H1 (cell line): ENCODE measurements at regions not wholly inside any gene's neighbourhood (a gene's known extent, or its start where the extent isn't known, plus 50 kb on each side); places are given as distances from the start of the nearest gene placed in this dataset.

ENCODE experiments used
- CTCF ChIA-PET: fragments of 300-600 bp; sonication (Branson Sonifier 250); formaldehyde crosslinking; loops from one replicate; lab custom pipeline; 2021; ENCODE audit not compliant: partially characterized antibody; lab: Charles Lee
- POLR2A ChIA-PET: fragments of 300-600 bp; sonication (Branson Sonifier 250); formaldehyde crosslinking; loops from one replicate; lab custom pipeline; 2021; ENCODE audit warnings: inconsistent platforms; ENCODE audit not compliant: partially characterized antibody; lab: Charles Lee
- DNase-seq, 2 experiments: peaks; one replicate each; pipeline versions ENCODE4 v3.0.0 to v3.0.0-alpha.2; 2010 to 2022; ENCODE audit warnings: low spot score in 2 of 2, low read depth in 1 of 2, mixed read lengths in 1 of 2
- FAIRE-seq: peaks from 2 replicates; lab custom pipeline; 2011; peaks lifted over from hg19 to GRCh38; lab: Jason Lieb, UNC
- H2AFZ ChIP-seq: 2 replicates; pipeline ENCODE4 v1.8.1; 2012; ENCODE audit warnings: low read length, inconsistent platforms
- H2AK5ac ChIP-seq: 2 replicates; pipeline ENCODE4 v1.6.1; 2013; ENCODE audit warnings: low read depth, low read length
- H2BK120ac ChIP-seq: replicated peaks from 2 replicates; pipeline ENCODE3; 2013; ENCODE audit warnings: low read depth, low read length, inconsistent platforms
- H2BK12ac ChIP-seq: 2 replicates; pipeline ENCODE4 v1.6.1; 2013; ENCODE audit warnings: low read depth, low read length
- H2BK15ac ChIP-seq: 2 replicates; pipeline ENCODE4 v1.6.1; 2013; ENCODE audit warnings: low read length
- H2BK20ac ChIP-seq: 2 replicates; pipeline ENCODE4 v1.6.1; 2013; ENCODE audit warnings: low read length
- H2BK5ac ChIP-seq: 2 replicates; pipeline ENCODE4 v1.6.1; 2013; ENCODE audit warnings: low read depth, low read length
- H3K14ac ChIP-seq: 2 replicates; pipeline ENCODE4 v1.6.1; 2013; ENCODE audit warnings: inconsistent platforms; ENCODE audit not compliant: insufficient read length
- H3K18ac ChIP-seq: 2 replicates; pipeline ENCODE4 v1.6.1; 2013; ENCODE audit warnings: low read length; ENCODE audit errors: extremely low read depth
- H3K23ac ChIP-seq: 2 replicates; pipeline ENCODE4 v1.6.1; 2013; ENCODE audit warnings: inconsistent platforms; ENCODE audit not compliant: insufficient read length
- H3K23me2 ChIP-seq: 2 replicates; pipeline ENCODE4 v1.6.1; 2013; ENCODE audit warnings: low read depth, low read length
- H3K27ac ChIP-seq: 2 replicates; pipeline ENCODE4 v1.6.1; 2011; ENCODE audit warnings: low read depth, low read length, inconsistent platforms
- H3K27me3 ChIP-seq, 4 experiments: replicated peaks in 1 of 4; 1 replicate in 1 of 4; 2 replicates in 3 of 4; pipeline versions ENCODE4 v1.6.1 to v1.8.1; 2011 to 2013; ENCODE audit warnings: low read length in 3 of 4, mild to moderate bottlenecking in 3 of 4, inconsistent platforms in 2 of 4, mixed read lengths in 2 of 4, moderate library complexity in 1 of 4; ENCODE audit not compliant: control insufficient read depth in 3 of 4, insufficient read depth in 3 of 4; ENCODE audit errors: extremely low read depth in 1 of 4
- H3K36me3 ChIP-seq, 4 experiments: 2 replicates each; pipeline versions ENCODE4 v1.6.1 to v1.8.1; 2011 to 2013; ENCODE audit warnings: mild to moderate bottlenecking in 4 of 4, low read length in 3 of 4, moderate library complexity in 2 of 4, control low read depth in 1 of 4, inconsistent platforms in 1 of 4; ENCODE audit not compliant: insufficient read depth in 4 of 4, control insufficient read depth in 2 of 4
- H3K4ac ChIP-seq: replicated peaks from 2 replicates; pipeline ENCODE3; 2013; ENCODE audit warnings: low read length, low read depth, mixed read lengths, inconsistent platforms; ENCODE audit not compliant: insufficient read length
- H3K4me1 ChIP-seq, 4 experiments: replicated peaks in 1 of 4; 1 replicate in 1 of 4; 2 replicates in 3 of 4; pipeline versions ENCODE4 v1.6.1 to v1.8.1; 2011 to 2013; ENCODE audit warnings: low read length in 3 of 4, inconsistent platforms in 2 of 4, mixed read lengths in 1 of 4; ENCODE audit not compliant: insufficient read depth in 4 of 4, control insufficient read depth in 3 of 4
- H3K4me2 ChIP-seq, 2 experiments: 2 replicates each; pipeline versions ENCODE4 v1.6.1 to v1.8.1; 2011 to 2013; ENCODE audit warnings: low read depth in 2 of 2, low read length in 2 of 2, control low read depth in 1 of 2, inconsistent platforms in 1 of 2, mild to moderate bottlenecking in 1 of 2; ENCODE audit not compliant: insufficient read depth in 1 of 2
- H3K4me3 ChIP-seq, 4 experiments: fragments of 200-600, 300-600 bp in 1 of 4; sonication (generic), shearing (Covaris generic), sonication (Bioruptor Twin) in 1 of 4; 2 replicates each; pipeline versions ENCODE4 v1.5.1 to v1.8.1; 2011 to 2016; ENCODE audit warnings: low read length in 4 of 4, low read depth in 3 of 4, control low read depth in 2 of 4, inconsistent platforms in 2 of 4, mild to moderate bottlenecking in 2 of 4, mixed read lengths in 1 of 4, moderate library complexity in 1 of 4; ENCODE audit not compliant: insufficient read depth in 2 of 4; ENCODE audit errors: extremely low read depth in 1 of 4
- H3K56ac ChIP-seq: replicated peaks from 2 replicates; pipeline ENCODE3; 2013; ENCODE audit warnings: low read depth, mild to moderate bottlenecking, mixed read lengths, low read length, inconsistent platforms; ENCODE audit not compliant: insufficient read length
- H3K79me1 ChIP-seq: 2 replicates; pipeline ENCODE4 v1.6.1; 2013; ENCODE audit warnings: low read depth, low read length, control low read depth
- H3K79me2 ChIP-seq, 2 experiments: 2 replicates each; pipeline versions ENCODE4 v1.6.1 to v1.8.1; 2012 to 2013; ENCODE audit warnings: low read length in 2 of 2, mild to moderate bottlenecking in 2 of 2, inconsistent platforms in 1 of 2; ENCODE audit not compliant: insufficient read depth in 2 of 2, control insufficient read depth in 1 of 2
- H3K9ac ChIP-seq, 4 experiments: replicated peaks in 1 of 4; 1 replicate in 1 of 4; 2 replicates in 3 of 4; pipeline versions ENCODE4 v1.6.1 to v1.8.1; 2011 to 2013; ENCODE audit warnings: low read depth in 3 of 4, low read length in 3 of 4, control low read depth in 2 of 4, mild to moderate bottlenecking in 2 of 4, moderate library complexity in 2 of 4, inconsistent platforms in 1 of 4; ENCODE audit errors: extremely low read depth in 1 of 4
- H3K9me3 ChIP-seq, 2 experiments: 2 replicates each; pipeline versions ENCODE4 v1.6.1 to v1.8.1; 2012 to 2013; ENCODE audit warnings: mild to moderate bottlenecking in 2 of 2, moderate library complexity in 2 of 2, control low read depth in 1 of 2, inconsistent platforms in 1 of 2, low read depth in 1 of 2, low read length in 1 of 2, mixed read lengths in 1 of 2; ENCODE audit not compliant: insufficient read depth in 2 of 2
- H4K20me1 ChIP-seq, 2 experiments: replicated peaks in 1 of 2; 2 replicates each; pipeline versions ENCODE3 to v1.8.1; 2011 to 2013; ENCODE audit warnings: inconsistent platforms in 2 of 2, low read length in 2 of 2, mild to moderate bottlenecking in 1 of 2; ENCODE audit not compliant: insufficient read depth in 2 of 2, control insufficient read depth in 1 of 2
- H4K5ac ChIP-seq: 2 replicates; pipeline ENCODE4 v1.6.1; 2013; ENCODE audit warnings: low read length, low read depth, mixed read lengths, inconsistent platforms; ENCODE audit not compliant: insufficient read length
- H4K8ac ChIP-seq: 2 replicates; pipeline ENCODE4 v1.8.0; 2013; ENCODE audit warnings: mild to moderate bottlenecking, moderate library complexity, low read length, inconsistent platforms; ENCODE audit not compliant: insufficient read depth; ENCODE audit errors: extremely low read depth
- H4K91ac ChIP-seq: replicated peaks from 2 replicates; pipeline ENCODE3; 2013; ENCODE audit warnings: low read length, mixed read lengths, inconsistent platforms; ENCODE audit not compliant: insufficient read length
- JUN ChIP-seq: IDR thresholded peaks from 2 replicates; pipeline ENCODE4 v1.6.1; 2011; ENCODE audit warnings: low read depth, mild to moderate bottlenecking, improper control_type of control experiment, low read length
- RNF2 ChIP-seq: fragments of 200-900, 300-1000 bp; sonication (generic); IDR thresholded peaks from 2 replicates; pipeline ENCODE4 v1.7.1; 2016; ENCODE audit warnings: borderline replicate concordance, low read depth, mild to moderate bottlenecking, antibody characterized with exemption, low read length; ENCODE audit not compliant: poor library complexity, severe bottlenecking; ENCODE audit errors: missing control alignments

GRCh38 chr4:179344861-179345260 lies 1902.6 kb upstream of the AGA start:
- CTCF ChIA-PET = no interaction called here
- Histone ChIP-seq H3K14ac (no peak overlapping the region), H2BK20ac (no peak overlapping the region), H3K79me1 (no peaks in the 10 kb centered on the region), H3K23me2 (no peaks in the 10 kb centered on the region), H3K27me3 (no peaks in the 10 kb centered on the region), H2BK12ac (no peak overlapping the region), H2AFZ (no peak overlapping the region), H3K27ac (no peak overlapping the region), H3K4me3 (no peak overlapping the region), H4K8ac (no peak overlapping the region), H3K9me3 (no peaks in the 10 kb centered on the region), H3K36me3 (no peaks in the 10 kb centered on the region; a peak in 1 of 8 replicates), H2BK15ac (no peak overlapping the region), H2BK5ac (no peak overlapping the region), H3K4me1 (no peaks in the 10 kb centered on the region), H2BK120ac (no peak overlapping the region), H3K18ac (no peak overlapping the region), H4K91ac (no peak overlapping the region), H3K56ac (no peak overlapping the region), H4K20me1 (no peaks in the 10 kb centered on the region), H3K4ac (no peak overlapping the region), H4K5ac (no peak overlapping the region), H2AK5ac (no peak overlapping the region), H3K79me2 (no peaks in the 10 kb centered on the region), H3K23ac (no peak overlapping the region), H3K4me2 (no peak overlapping the region)
- no peak for FAIRE-seq
- POLR2A ChIA-PET = no interaction called here
- no peak for DNase-seq
- no peak for TF ChIP-seq RNF2
- no peak for TF ChIP-seq JUN
- TF ChIP-seq, all 59 proteins: peak for 0
- no peak overlapping the region for H3K9ac ChIP-seq
